Ishikawa (cell line): ENCODE measurements at regions not wholly inside any gene's neighbourhood (a gene's known extent, or its start where the extent isn't known, plus 50 kb on each side); places are given as distances from the start of the nearest gene placed in this dataset.

Source experiments
- CEBPB ChIP-seq: IDR thresholded peaks from 2 replicates; pipeline ENCODE4 v1.6.1; 2012
- CREB1 ChIP-seq: IDR thresholded peaks from 2 replicates; pipeline ENCODE4 v1.6.1; 2012; ENCODE audit warnings: low read depth
- EGR1 ChIP-seq: IDR thresholded peaks from 2 replicates; pipeline ENCODE4 v1.6.1; 2012
- EP300 ChIP-seq: IDR thresholded peaks from 2 replicates; pipeline ENCODE4 v1.6.1; 2012; ENCODE audit warnings: borderline replicate concordance
- FOXM1 ChIP-seq: IDR thresholded peaks from 2 replicates; pipeline ENCODE4 v1.6.1; 2012; ENCODE audit warnings: low read depth, borderline replicate concordance
- NFIC ChIP-seq: IDR thresholded peaks from 2 replicates; pipeline ENCODE4 v1.6.1; 2012
- RAD21 ChIP-seq: IDR thresholded peaks from 2 replicates; pipeline ENCODE4 v1.6.1; 2012; ENCODE audit warnings: low read depth
- TAF1 ChIP-seq: IDR thresholded peaks from 2 replicates; pipeline ENCODE4 v1.6.1; 2012; ENCODE audit warnings: low read depth, mild to moderate bottlenecking
- TCF12 ChIP-seq: IDR thresholded peaks from 2 replicates; pipeline ENCODE4 v1.6.1; 2012; ENCODE audit warnings: low read depth
- TEAD4 ChIP-seq: IDR thresholded peaks from 2 replicates; pipeline ENCODE4 v1.6.1; 2012
- YY1 ChIP-seq: IDR thresholded peaks from 2 replicates; pipeline ENCODE4 v1.6.1; 2012; ENCODE audit warnings: low read depth
- ZBTB7A ChIP-seq: IDR thresholded peaks from 2 replicates; pipeline ENCODE4 v1.6.1; 2012; ENCODE audit warnings: low read depth
- TF ChIP-seq, protein P1 (sequence below): IDR thresholded peaks from 2 replicates; pipeline ENCODE4 v1.6.1; 2012; ENCODE audit warnings: low read depth, mild to moderate bottlenecking
- TF ChIP-seq, protein P2 (sequence below): IDR thresholded peaks from 2 replicates; pipeline ENCODE4 v1.6.1; 2012
- TF ChIP-seq, protein P3 (sequence below): IDR thresholded peaks from 2 replicates; pipeline ENCODE4 v1.6.1; 2012

DNA sequence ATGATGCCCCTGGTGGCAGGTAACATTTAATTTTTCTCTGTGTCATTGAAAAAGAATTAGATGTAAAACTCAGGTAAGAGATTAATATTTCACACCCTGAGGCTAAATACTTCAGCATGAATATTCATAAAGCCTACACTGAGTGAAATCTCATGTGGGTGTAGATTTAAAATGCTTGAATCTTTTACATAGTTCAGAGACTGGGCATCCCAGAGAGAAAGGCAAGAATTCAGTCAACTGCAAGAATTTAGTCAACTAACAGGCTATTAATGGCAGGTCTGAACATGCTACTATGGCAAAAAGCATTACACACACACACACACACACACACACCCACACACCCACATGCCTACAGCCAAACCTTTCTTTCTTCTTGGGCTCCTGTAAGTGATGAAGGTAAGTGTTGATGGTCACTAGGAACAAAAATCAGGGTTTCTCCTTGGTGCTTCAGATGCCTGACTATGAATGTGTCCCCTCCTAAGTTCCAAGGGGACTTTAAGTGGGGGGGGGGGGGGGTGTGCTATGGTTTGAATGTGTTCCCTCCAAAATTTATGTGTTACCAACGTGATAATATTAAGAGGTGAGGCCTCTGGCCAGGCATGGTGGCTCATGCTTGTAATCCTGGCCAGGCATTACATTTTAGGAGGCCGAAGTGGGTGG is 63.7 kb upstream of the PSMD7 start:
- no peak for TF ChIP-seq TEAD4
- no peak for TF ChIP-seq CREB1
- no peak for TF ChIP-seq EGR1
- no peak for TF ChIP-seq TAF1
- TF ChIP-seq TCF12: no peak
- TF ChIP-seq, protein P1, sequence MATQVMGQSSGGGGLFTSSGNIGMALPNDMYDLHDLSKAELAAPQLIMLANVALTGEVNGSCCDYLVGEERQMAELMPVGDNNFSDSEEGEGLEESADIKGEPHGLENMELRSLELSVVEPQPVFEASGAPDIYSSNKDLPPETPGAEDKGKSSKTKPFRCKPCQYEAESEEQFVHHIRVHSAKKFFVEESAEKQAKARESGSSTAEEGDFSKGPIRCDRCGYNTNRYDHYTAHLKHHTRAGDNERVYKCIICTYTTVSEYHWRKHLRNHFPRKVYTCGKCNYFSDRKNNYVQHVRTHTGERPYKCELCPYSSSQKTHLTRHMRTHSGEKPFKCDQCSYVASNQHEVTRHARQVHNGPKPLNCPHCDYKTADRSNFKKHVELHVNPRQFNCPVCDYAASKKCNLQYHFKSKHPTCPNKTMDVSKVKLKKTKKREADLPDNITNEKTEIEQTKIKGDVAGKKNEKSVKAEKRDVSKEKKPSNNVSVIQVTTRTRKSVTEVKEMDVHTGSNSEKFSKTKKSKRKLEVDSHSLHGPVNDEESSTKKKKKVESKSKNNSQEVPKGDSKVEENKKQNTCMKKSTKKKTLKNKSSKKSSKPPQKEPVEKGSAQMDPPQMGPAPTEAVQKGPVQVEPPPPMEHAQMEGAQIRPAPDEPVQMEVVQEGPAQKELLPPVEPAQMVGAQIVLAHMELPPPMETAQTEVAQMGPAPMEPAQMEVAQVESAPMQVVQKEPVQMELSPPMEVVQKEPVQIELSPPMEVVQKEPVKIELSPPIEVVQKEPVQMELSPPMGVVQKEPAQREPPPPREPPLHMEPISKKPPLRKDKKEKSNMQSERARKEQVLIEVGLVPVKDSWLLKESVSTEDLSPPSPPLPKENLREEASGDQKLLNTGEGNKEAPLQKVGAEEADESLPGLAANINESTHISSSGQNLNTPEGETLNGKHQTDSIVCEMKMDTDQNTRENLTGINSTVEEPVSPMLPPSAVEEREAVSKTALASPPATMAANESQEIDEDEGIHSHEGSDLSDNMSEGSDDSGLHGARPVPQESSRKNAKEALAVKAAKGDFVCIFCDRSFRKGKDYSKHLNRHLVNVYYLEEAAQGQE: no peak
- no peak for TF ChIP-seq FOXM1
- TF ChIP-seq CEBPB: no peak
- no peak for TF ChIP-seq YY1
- TF ChIP-seq, protein P2, sequence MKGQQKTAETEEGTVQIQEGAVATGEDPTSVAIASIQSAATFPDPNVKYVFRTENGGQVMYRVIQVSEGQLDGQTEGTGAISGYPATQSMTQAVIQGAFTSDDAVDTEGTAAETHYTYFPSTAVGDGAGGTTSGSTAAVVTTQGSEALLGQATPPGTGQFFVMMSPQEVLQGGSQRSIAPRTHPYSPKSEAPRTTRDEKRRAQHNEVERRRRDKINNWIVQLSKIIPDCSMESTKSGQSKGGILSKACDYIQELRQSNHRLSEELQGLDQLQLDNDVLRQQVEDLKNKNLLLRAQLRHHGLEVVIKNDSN: no peak

DNA sequence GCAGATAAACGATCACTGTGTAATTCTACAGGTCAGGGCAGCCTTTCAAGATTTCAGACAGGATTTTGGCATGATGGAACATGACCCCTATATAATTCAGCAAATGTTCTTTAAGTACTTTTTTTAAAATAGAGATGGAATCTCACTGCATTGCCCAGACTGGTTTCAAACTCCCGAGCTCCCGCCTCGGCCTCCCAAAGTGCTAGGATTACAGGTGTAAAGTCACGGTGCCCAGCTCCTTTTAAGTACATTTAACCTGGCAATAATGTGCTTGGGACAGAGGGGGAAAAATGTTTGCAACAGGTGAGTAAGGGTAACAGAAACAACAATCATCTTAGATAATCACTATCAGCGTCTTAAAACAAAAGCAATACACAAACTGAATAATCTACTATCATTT is 66.5 kb upstream of the PSMD7 start:
- no peak for TF ChIP-seq NFIC
- no peak for TF ChIP-seq TAF1
- TF ChIP-seq FOXM1: no peak

DNA sequence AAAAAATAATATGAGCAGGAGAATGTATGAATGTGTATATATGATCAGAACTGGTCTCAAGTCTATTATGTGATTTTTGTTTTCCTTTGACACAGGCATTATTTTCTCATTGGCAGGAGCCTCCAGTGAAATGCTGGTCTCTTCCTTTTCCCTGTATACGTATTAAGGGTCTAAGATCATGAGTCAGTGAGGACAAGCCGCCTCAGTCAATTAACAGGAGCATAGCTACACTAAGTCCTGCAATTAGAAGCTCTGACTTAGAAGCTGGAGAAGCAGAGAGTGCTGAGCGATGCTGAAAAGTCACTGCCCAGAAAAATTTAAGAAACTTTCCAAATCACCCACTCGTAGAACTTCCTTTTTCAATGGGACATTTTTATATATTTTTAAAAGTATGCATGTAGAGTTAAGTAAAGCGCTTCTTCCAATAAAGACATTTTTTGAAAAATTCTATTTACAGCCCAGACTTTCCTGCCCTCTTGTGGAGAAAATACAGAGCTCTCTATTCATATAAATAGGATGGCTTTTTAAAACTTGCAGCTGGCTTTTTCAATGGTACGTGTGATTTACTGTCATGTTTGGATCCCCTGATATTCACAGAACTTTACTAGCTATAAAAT is 70.2 kb upstream of the PSMD7 start:
- no peak for TF ChIP-seq FOXM1
- peak; percentile 42 for TF ChIP-seq RAD21

DNA sequence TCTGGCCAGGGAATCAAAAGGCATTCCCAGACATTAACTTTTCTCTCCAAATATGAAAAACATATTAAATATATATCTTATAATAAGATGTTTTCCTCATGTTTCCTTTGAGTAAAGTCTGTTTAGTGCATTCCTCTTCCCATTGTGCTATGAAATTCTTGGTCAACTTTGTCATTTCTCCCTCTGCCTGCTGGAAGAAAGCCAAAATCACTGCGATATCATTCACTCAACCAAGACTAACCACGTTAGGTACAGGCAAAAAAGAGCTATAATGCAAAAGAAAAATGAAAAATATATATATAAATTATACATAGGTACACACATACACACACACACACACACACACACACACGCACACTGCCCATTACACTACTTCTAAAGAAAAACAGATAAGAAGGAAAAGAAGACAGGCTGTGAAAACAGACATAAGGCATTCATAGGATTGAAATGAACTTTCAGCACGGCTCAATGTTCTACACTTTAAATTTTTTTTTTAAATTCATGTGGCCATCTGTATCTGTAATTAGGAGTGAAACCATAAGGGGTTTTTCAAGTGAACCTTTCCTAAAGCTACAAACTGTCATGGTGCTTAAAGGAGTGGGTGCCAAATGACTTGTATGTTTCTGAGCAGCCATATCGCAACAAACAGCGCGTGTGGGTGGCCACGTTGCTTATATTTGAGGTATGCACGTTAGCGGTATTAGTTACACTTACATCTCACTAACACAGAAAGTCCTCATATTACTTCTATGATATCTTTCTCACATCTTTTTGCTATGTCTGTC is 71.6 kb upstream of the PSMD7 start:
- TF ChIP-seq, protein P2: no peak
- peak; percentile 47; the same call in 1 of the 2 replicates for TF ChIP-seq NFIC

DNA sequence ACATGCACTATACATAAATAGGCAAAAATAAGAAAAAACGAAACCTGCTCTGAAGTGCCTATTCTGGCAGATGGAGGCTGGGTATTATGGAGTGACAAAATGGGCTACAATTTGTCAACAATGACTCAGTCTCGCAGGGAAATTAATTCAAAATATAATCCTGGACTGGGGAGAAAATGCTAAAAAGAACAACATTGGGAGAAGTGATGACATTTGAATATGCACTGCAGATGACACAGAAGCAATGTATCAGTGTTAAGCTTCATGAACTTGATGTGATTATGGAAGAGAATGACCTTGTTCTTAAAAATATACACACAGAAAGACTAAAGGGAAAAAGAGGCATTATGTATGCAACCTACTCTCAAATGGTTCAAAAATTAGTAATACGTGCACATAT is 74.8 kb upstream of the PSMD7 start:
- no peak for TF ChIP-seq YY1
- no peak for TF ChIP-seq FOXM1
- no peak for TF ChIP-seq EGR1
- TF ChIP-seq CREB1: no peak
- TF ChIP-seq NFIC: no peak
- no peak for TF ChIP-seq RAD21
- TF ChIP-seq ZBTB7A: no peak
- TF ChIP-seq EP300: no peak
- no peak for TF ChIP-seq TEAD4
- TF ChIP-seq TCF12: no peak
- TF ChIP-seq, protein P1: no peak
- TF ChIP-seq CEBPB: no peak
- TF ChIP-seq TAF1: no peak
- TF ChIP-seq, protein P3, sequence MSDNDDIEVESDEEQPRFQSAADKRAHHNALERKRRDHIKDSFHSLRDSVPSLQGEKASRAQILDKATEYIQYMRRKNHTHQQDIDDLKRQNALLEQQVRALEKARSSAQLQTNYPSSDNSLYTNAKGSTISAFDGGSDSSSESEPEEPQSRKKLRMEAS: no peak
- TF ChIP-seq, protein P2: no peak

DNA sequence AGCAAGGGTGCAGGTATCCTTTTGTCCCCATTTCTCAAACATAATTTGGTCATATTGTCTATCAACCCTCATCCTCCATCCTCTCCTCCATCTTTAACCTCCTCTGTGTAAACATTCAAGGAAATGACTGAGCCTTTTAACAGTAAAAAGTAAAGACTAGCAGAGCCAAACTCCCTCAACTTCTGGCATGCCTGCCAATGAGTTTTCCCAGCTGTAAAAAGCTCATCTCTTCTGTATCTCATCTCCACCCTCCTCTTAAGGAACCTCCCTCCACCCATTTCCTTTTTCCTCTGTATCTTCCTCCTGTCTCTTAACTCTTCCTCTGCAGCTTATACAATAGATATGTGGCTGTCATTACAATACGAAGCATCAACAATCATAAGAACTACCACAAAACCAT is 76.9 kb upstream of the PSMD7 start:
- TF ChIP-seq EP300: no peak
- TF ChIP-seq TCF12: no peak
- TF ChIP-seq YY1: no peak
- TF ChIP-seq CREB1: no peak
- no peak for TF ChIP-seq NFIC
- no peak for TF ChIP-seq ZBTB7A
- no peak for TF ChIP-seq RAD21
- no peak for TF ChIP-seq EGR1
- no peak for TF ChIP-seq CEBPB
- TF ChIP-seq, protein P2: no peak
- TF ChIP-seq, protein P1: no peak
- TF ChIP-seq, protein P3: no peak
- TF ChIP-seq TAF1: no peak
- no peak for TF ChIP-seq FOXM1
- no peak for TF ChIP-seq TEAD4
